ENCODE measurements at regions not wholly inside any gene's neighbourhood (a gene's known extent, or its start where the extent isn't known, plus 50 kb on each side); places are given as distances from the start of the nearest gene placed in this dataset.

- Histone ChIP-seq H3K9me3 (ENCODE audit: control insufficient read depth in 2 of 2, insufficient read depth in 1 of 2, low read depth in 1 of 2, low read length in 1 of 2) (peaks cover 0 to 10% of the 10 kb centered on the region in 2 donors), H3K4me3 (ENCODE audit: low read depth in 1 of 3, low read length in 3 of 3) (no peak overlapping the region), H3K36me3 (ENCODE audit: control insufficient read depth in 3 of 3, insufficient read depth in 2 of 3, low read depth in 1 of 3, low read length in 3 of 3) (no peaks in the 10 kb centered on the region), H3K27me3 (ENCODE audit: control insufficient read depth in 3 of 3, insufficient read depth in 3 of 3, low read length in 3 of 3) (no peaks in the 10 kb centered on the region), H3K27ac (ENCODE audit: low read depth in 1 of 3, low read length in 2 of 3) (no peak overlapping the region), H3K4me1 (ENCODE audit: control insufficient read depth in 3 of 3, insufficient read depth in 2 of 3, low read depth in 1 of 3, low read length in 2 of 3) (no peaks in the 10 kb centered on the region)
- DNase-seq (no peak), FAIRE-seq (no peak)
- 46 to 60% (median 60%) methylated on average over 2 of the region's 2 CpGs for WGBS, 3 donors
Measured at GRCh38 chr5:111639912-111640311, 117.1 kb downstream of the NREP start.

GRCh38 chr5:111636736-111637135, 120.3 kb downstream of the NREP start:
- H3K27me3 ChIP-seq (ENCODE audit: control insufficient read depth in 3 of 3, insufficient read depth in 3 of 3, low read length in 3 of 3), result no peaks in the 10 kb centered on the region
- FAIRE-seq (no peak), DNase-seq (no peak)
- 62 to 68% (median 64%) methylated on average over 2 of the region's 2 CpGs for WGBS, 3 donors
- H3K4me1 ChIP-seq (ENCODE audit: control insufficient read depth in 3 of 3, insufficient read depth in 2 of 3, low read depth in 1 of 3, low read length in 2 of 3), result no peaks in the 10 kb centered on the region
- no peak overlapping the region for H3K27ac ChIP-seq (ENCODE audit: low read depth in 1 of 3, low read length in 2 of 3)
- H3K4me3 ChIP-seq (ENCODE audit: low read depth in 1 of 3, low read length in 3 of 3), result no peak overlapping the region
- H3K36me3 ChIP-seq (ENCODE audit: control insufficient read depth in 3 of 3, insufficient read depth in 2 of 3, low read depth in 1 of 3, low read length in 3 of 3), result no peaks in the 10 kb centered on the region
- H3K9me3 ChIP-seq (ENCODE audit: control insufficient read depth in 2 of 2, insufficient read depth in 1 of 2, low read depth in 1 of 2, low read length in 1 of 2), result peaks cover 0 to 10% of the 10 kb centered on the region in 2 donors

GRCh38 chr5:111635916-111636570, 121.0 kb downstream of the NREP start:
- Histone ChIP-seq H3K27me3 (ENCODE audit: control insufficient read depth in 3 of 3, insufficient read depth in 3 of 3, low read length in 3 of 3) (no peaks in the 10 kb centered on the region), H3K9me3 (ENCODE audit: control insufficient read depth in 2 of 2, insufficient read depth in 1 of 2, low read depth in 1 of 2, low read length in 1 of 2) (peaks cover 0 to 10% of the 10 kb centered on the region in 2 donors), H3K4me1 (ENCODE audit: control insufficient read depth in 3 of 3, insufficient read depth in 2 of 3, low read depth in 1 of 3, low read length in 2 of 3) (no peaks in the 10 kb centered on the region), H3K27ac (ENCODE audit: low read depth in 1 of 3, low read length in 2 of 3) (no peak overlapping the region), H3K4me3 (ENCODE audit: low read depth in 1 of 3, low read length in 3 of 3) (no peak overlapping the region), H3K36me3 (ENCODE audit: control insufficient read depth in 3 of 3, insufficient read depth in 2 of 3, low read depth in 1 of 3, low read length in 3 of 3) (no peaks in the 10 kb centered on the region)
- no peak for FAIRE-seq
- no peak for DNase-seq
- WGBS, 3 donors, result 62 to 67% (median 63%) methylated on average over 3 of the region's 3 CpGs

GRCh38 chr5:111635151-111635902, 121.7 kb downstream of the NREP start:
- FAIRE-seq (no peak), DNase-seq (no peak)
- 61 to 69% (median 68%) methylated on average over 7 of the region's 7 CpGs for WGBS, 3 donors
- Histone ChIP-seq H3K27ac (ENCODE audit: low read depth in 1 of 3, low read length in 2 of 3) (no peak overlapping the region), H3K27me3 (ENCODE audit: control insufficient read depth in 3 of 3, insufficient read depth in 3 of 3, low read length in 3 of 3) (no peaks in the 10 kb centered on the region), H3K4me3 (ENCODE audit: low read depth in 1 of 3, low read length in 3 of 3) (no peak overlapping the region), H3K4me1 (ENCODE audit: control insufficient read depth in 3 of 3, insufficient read depth in 2 of 3, low read depth in 1 of 3, low read length in 2 of 3) (no peaks in the 10 kb centered on the region), H3K9me3 (ENCODE audit: control insufficient read depth in 2 of 2, insufficient read depth in 1 of 2, low read depth in 1 of 2, low read length in 1 of 2) (peaks cover 0 to 9% of the 10 kb centered on the region in 2 donors), H3K36me3 (ENCODE audit: control insufficient read depth in 3 of 3, insufficient read depth in 2 of 3, low read depth in 1 of 3, low read length in 3 of 3) (no peaks in the 10 kb centered on the region)

- 32 to 66% (median 45%) methylated on average over 3 of the region's 3 CpGs for WGBS, 3 donors
- Histone ChIP-seq H3K36me3 (ENCODE audit: control insufficient read depth in 3 of 3, insufficient read depth in 2 of 3, low read depth in 1 of 3, low read length in 3 of 3) (no peaks in the 10 kb centered on the region), H3K4me1 (ENCODE audit: control insufficient read depth in 3 of 3, insufficient read depth in 2 of 3, low read depth in 1 of 3, low read length in 2 of 3) (no peaks in the 10 kb centered on the region), H3K27me3 (ENCODE audit: control insufficient read depth in 3 of 3, insufficient read depth in 3 of 3, low read length in 3 of 3) (no peaks in the 10 kb centered on the region), H3K27ac (ENCODE audit: low read depth in 1 of 3, low read length in 2 of 3) (no peak overlapping the region), H3K9me3 (ENCODE audit: control insufficient read depth in 2 of 2, insufficient read depth in 1 of 2, low read depth in 1 of 2, low read length in 1 of 2) (peaks cover 0 to 2% of the 10 kb centered on the region in 2 donors), H3K4me3 (ENCODE audit: low read depth in 1 of 3, low read length in 3 of 3) (no peak overlapping the region)
- DNase-seq, result no peak
- FAIRE-seq, result no peak
Measured at GRCh38 chr5:111631328-111631727, 119.0 kb upstream of the STARD4 start.

- H3K27me3 ChIP-seq (ENCODE audit: control insufficient read depth in 3 of 3, insufficient read depth in 3 of 3, low read length in 3 of 3), result no peaks in the 10 kb centered on the region
- no peaks in the 10 kb centered on the region for H3K4me1 ChIP-seq (ENCODE audit: control insufficient read depth in 3 of 3, insufficient read depth in 2 of 3, low read depth in 1 of 3, low read length in 2 of 3)
- H3K9me3 ChIP-seq (ENCODE audit: control insufficient read depth in 2 of 2, insufficient read depth in 1 of 2, low read depth in 1 of 2, low read length in 1 of 2), result peaks cover 0 to 5% of the 10 kb centered on the region in 2 donors
- H3K27ac ChIP-seq (ENCODE audit: low read depth in 1 of 3, low read length in 2 of 3), result no peak overlapping the region
- H3K36me3 ChIP-seq (ENCODE audit: control insufficient read depth in 3 of 3, insufficient read depth in 2 of 3, low read depth in 1 of 3, low read length in 3 of 3), result no peaks in the 10 kb centered on the region
- H3K4me3 ChIP-seq (ENCODE audit: low read depth in 1 of 3, low read length in 3 of 3), result no peak overlapping the region
- FAIRE-seq (no peak), DNase-seq (no peak)
Measured at GRCh38 chr5:111628901-111629300, 116.6 kb upstream of the STARD4 start.

GRCh38 chr5:111627862-111628261, 115.5 kb upstream of the STARD4 start:
- Histone ChIP-seq H3K27ac (ENCODE audit: low read depth in 1 of 3, low read length in 2 of 3) (no peak overlapping the region), H3K9me3 (ENCODE audit: control insufficient read depth in 2 of 2, insufficient read depth in 1 of 2, low read depth in 1 of 2, low read length in 1 of 2) (peaks cover 0 to 5% of the 10 kb centered on the region in 2 donors), H3K27me3 (ENCODE audit: control insufficient read depth in 3 of 3, insufficient read depth in 3 of 3, low read length in 3 of 3) (no peaks in the 10 kb centered on the region), H3K4me1 (ENCODE audit: control insufficient read depth in 3 of 3, insufficient read depth in 2 of 3, low read depth in 1 of 3, low read length in 2 of 3) (no peaks in the 10 kb centered on the region), H3K4me3 (ENCODE audit: low read depth in 1 of 3, low read length in 3 of 3) (no peak overlapping the region), H3K36me3 (ENCODE audit: control insufficient read depth in 3 of 3, insufficient read depth in 2 of 3, low read depth in 1 of 3, low read length in 3 of 3) (no peaks in the 10 kb centered on the region)
- 69 to 99% (median 84%) methylated on average over 3 of the region's 3 CpGs for WGBS, 3 donors
- DNase-seq (no peak), FAIRE-seq (no peak)

- Histone ChIP-seq H3K27me3 (ENCODE audit: control insufficient read depth in 3 of 3, insufficient read depth in 3 of 3, low read length in 3 of 3) (no peaks in the 10 kb centered on the region), H3K27ac (ENCODE audit: low read depth in 1 of 3, low read length in 2 of 3) (no peak overlapping the region), H3K9me3 (ENCODE audit: control insufficient read depth in 2 of 2, insufficient read depth in 1 of 2, low read depth in 1 of 2, low read length in 1 of 2) (peaks cover 0 to 5% of the 10 kb centered on the region in 2 donors), H3K4me1 (ENCODE audit: control insufficient read depth in 3 of 3, insufficient read depth in 2 of 3, low read depth in 1 of 3, low read length in 2 of 3) (no peaks in the 10 kb centered on the region), H3K4me3 (ENCODE audit: low read depth in 1 of 3, low read length in 3 of 3) (no peak overlapping the region), H3K36me3 (ENCODE audit: control insufficient read depth in 3 of 3, insufficient read depth in 2 of 3, low read depth in 1 of 3, low read length in 3 of 3) (no peaks in the 10 kb centered on the region)
- FAIRE-seq, result no peak
- no peak for DNase-seq
- 84 to 100% (median 94%) methylated on average over 2 of the region's 2 CpGs for WGBS, 3 donors
Measured at GRCh38 chr5:111626473-111627148, 114.3 kb upstream of the STARD4 start.
